Sigmoid colon (tissue), 4 donors: ENCODE measurements at regions not wholly inside any gene's neighbourhood (a gene's known extent, or its start where the extent isn't known, plus 50 kb on each side); places are given as distances from the start of the nearest gene placed in this dataset.

ENCODE experiments used
- CTCF ChIP-seq, 4 experiments: fragments of 450-650 bp in 3 of 4; fragments of 200-600 bp in 1 of 4; IDR thresholded peaks; one replicate each; pipeline ENCODE4 v1.5.1; 2016 to 2019; ENCODE audit warnings: antibody characterized with exemption in 4 of 4, mild to moderate bottlenecking in 3 of 4, moderate library complexity in 2 of 4
- POLR2A ChIP-seq, 2 donors: fragments of 450-650 bp; IDR thresholded peaks; one replicate each; pipeline ENCODE4 v1.6.1; 2016; ENCODE audit warnings: antibody characterized with exemption in 2 of 2, mild to moderate bottlenecking in 2 of 2, moderate library complexity in 2 of 2
- POLR2AphosphoS5 ChIP-seq, 4 donors: sonication (generic); formaldehyde crosslinking; IDR thresholded peaks; one replicate each; pipeline ENCODE4 v1.6.1; 2017; ENCODE audit warnings: antibody characterized with exemption in 4 of 4

DNA sequence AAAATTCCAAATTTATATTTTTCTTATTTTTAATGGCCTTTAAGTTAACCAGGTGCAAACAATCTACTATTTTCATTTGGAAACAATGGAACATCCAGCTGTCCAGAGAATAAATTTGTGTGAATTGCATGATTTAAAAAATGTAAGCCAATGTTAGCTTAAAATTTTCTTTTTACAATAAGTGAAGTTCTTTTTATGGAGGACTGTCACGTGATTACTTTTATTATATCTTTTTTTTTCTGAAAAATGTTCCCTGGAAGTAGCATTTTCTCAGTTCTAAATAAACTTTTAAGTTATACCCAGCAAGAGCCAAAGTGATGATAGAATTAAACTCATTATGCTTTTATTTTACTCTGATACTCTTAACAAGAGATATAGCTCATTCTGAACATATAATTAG, 267.7 kb upstream of the SLC35B3 start:
- TF ChIP-seq CTCF (IDR thresholded peaks at IDR 0.05) (no peak), POLR2A (IDR thresholded peaks at IDR 0.05) (no peak), POLR2AphosphoS5 (IDR thresholded peaks at IDR 0.05) (no peak)
